HG03342 (cell line): ENCODE measurements at regions not wholly inside any gene's neighbourhood (a gene's known extent, or its start where the extent isn't known, plus 50 kb on each side); places are given as distances from the start of the nearest gene placed in this dataset.
"Not testable (repeated sequence)": the region's sequence is repeated elsewhere in the genome, so short reads cannot be mapped to it uniquely, and the experiment has no call there.

ENCODE experiments used
- ATAC-seq: cut with Tn5 transposase; IDR thresholded peaks from one replicate; pipeline ENCODE4 v1.9.1; 2021; ENCODE audit warnings: mild to moderate bottlenecking, moderate library complexity; ENCODE audit not compliant: unreplicated experiment

- ATAC-seq, result not testable (repeated sequence)
Observed at GRCh38 chr11:67878666-67879065, 125.2 kb downstream of the UNC93B1 start.

- ATAC-seq, result not testable (repeated sequence)
Observed at GRCh38 chr11:67877316-67877715, 126.6 kb downstream of the UNC93B1 start.

GRCh38 chr11:67873223-67873622 lies 130.7 kb downstream of the UNC93B1 start:
- not testable (repeated sequence) for ATAC-seq

GRCh38 chr11:67871168-67871567 lies 132.7 kb downstream of the UNC93B1 start:
- ATAC-seq, result not testable (repeated sequence)

GRCh38 chr11:67862896-67863295 lies 141.0 kb downstream of the UNC93B1 start:
- ATAC-seq, result not testable (repeated sequence)

- not testable (repeated sequence) for ATAC-seq
Observed at GRCh38 chr11:67859513-67860161, 144.3 kb downstream of the UNC93B1 start.

- ATAC-seq, result not testable (repeated sequence)
Observed at GRCh38 chr11:67850747-67851146, 153.2 kb downstream of the UNC93B1 start.

- not testable (repeated sequence) for ATAC-seq
Observed at GRCh38 chr11:67849766-67850165, 154.1 kb downstream of the UNC93B1 start.

GRCh38 chr11:67847896-67848875 lies 155.7 kb downstream of the UNC93B1 start:
- not testable (repeated sequence) for ATAC-seq

- ATAC-seq, result not testable (repeated sequence)
Observed at GRCh38 chr11:67846303-67846702, 157.6 kb downstream of the UNC93B1 start.

- ATAC-seq, result not testable (repeated sequence)
Observed at GRCh38 chr11:67845296-67845695, 158.6 kb downstream of the UNC93B1 start.

GRCh38 chr11:67840599-67840998 lies 163.3 kb downstream of the UNC93B1 start:
- not testable (repeated sequence) for ATAC-seq

GRCh38 chr11:67830152-67830551 lies 155.7 kb upstream of the ALDH3B2 start:
- not testable (repeated sequence) for ATAC-seq

- not testable (repeated sequence) for ATAC-seq
Observed at GRCh38 chr11:67826951-67827296, 152.5 kb upstream of the ALDH3B2 start.

GRCh38 chr11:67826028-67826950 lies 151.9 kb upstream of the ALDH3B2 start:
- ATAC-seq, result not testable (repeated sequence)

- ATAC-seq, result not testable (repeated sequence)
Observed at GRCh38 chr11:67824861-67825260, 150.4 kb upstream of the ALDH3B2 start.

GRCh38 chr11:67820081-67820480 lies 145.7 kb upstream of the ALDH3B2 start:
- ATAC-seq, result no peak

- not testable (repeated sequence) for ATAC-seq
Observed at GRCh38 chr11:67817558-67817957, 143.1 kb upstream of the ALDH3B2 start.

- not testable (repeated sequence) for ATAC-seq
Observed at GRCh38 chr11:67809301-67809700, 134.9 kb upstream of the ALDH3B2 start.

- not testable (repeated sequence) for ATAC-seq
Observed at GRCh38 chr11:67807896-67808295, 133.5 kb upstream of the ALDH3B2 start.
